Erythroblast (primary cell): ENCODE measurements at regions not wholly inside any gene's neighbourhood (a gene's known extent, or its start where the extent isn't known, plus 50 kb on each side); places are given as distances from the start of the nearest gene placed in this dataset.

Experiments used
- GATA1 ChIP-seq: IDR thresholded peaks from 2 replicates; pipeline ENCODE4 v1.6.1; 2011; ENCODE audit warnings: low read depth, mild to moderate bottlenecking, control low read depth, low read length, moderate library complexity
- POLR2A ChIP-seq: IDR thresholded peaks from 2 replicates; pipeline ENCODE4 v1.6.1; 2011; ENCODE audit warnings: mild to moderate bottlenecking, low read length

DNA sequence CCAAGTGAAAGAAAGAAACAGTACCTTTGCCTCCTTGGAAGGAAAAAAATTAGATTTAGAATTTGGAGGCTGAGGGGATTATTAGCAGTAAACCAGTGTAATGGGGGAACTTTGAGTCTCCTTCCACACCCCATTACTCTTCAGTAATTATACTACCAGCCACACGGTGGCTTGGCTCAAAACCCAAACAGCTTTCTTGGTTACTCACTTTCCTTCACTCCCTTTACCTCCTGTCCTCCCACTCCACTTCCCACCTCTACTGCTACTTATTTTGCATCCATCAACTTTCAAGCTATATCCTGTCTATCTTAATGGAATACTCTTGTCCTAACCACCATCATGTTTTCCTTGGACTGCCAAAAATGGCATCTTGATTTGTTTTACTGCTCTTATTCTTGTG lies 310.6 kb upstream of the AADAT start:
- TF ChIP-seq POLR2A = no peak
- TF ChIP-seq GATA1 = no peak
